NOMO-1 (cell line): ENCODE measurements at regions not wholly inside any gene's neighbourhood (a gene's known extent, or its start where the extent isn't known, plus 50 kb on each side); places are given as distances from the start of the nearest gene placed in this dataset.
"Not testable (repeated sequence)": the region's sequence is repeated elsewhere in the genome, so short reads cannot be mapped to it uniquely, and the experiment has no call there.

Source experiments
- DNase-seq, 2 experiments: peaks; one replicate each; lab custom pipeline; 2025; ENCODE audit not compliant: unreplicated experiment in 2 of 2; lab: John Stamatoyannopoulos, UW

DNA sequence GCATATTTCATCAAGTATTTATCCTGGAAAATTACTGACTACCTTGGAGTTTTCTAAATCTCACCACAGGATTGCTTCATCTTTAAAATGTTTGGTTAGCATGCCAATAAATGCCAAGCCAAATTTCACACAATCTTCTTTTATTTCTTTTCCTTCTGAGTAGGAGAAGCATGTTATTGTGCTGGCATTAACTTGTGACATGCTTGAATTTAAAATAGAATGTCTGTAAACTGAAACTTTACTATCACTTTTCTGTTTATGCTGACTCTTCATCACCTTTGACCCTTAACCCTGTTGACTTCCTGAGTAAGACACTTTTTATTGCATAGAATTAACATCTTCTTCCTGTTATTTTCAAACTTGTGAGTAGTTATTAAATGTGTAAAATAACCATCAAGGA is 56.2 kb upstream of the LRRTM4 start:
- no peak for DNase-seq

DNA sequence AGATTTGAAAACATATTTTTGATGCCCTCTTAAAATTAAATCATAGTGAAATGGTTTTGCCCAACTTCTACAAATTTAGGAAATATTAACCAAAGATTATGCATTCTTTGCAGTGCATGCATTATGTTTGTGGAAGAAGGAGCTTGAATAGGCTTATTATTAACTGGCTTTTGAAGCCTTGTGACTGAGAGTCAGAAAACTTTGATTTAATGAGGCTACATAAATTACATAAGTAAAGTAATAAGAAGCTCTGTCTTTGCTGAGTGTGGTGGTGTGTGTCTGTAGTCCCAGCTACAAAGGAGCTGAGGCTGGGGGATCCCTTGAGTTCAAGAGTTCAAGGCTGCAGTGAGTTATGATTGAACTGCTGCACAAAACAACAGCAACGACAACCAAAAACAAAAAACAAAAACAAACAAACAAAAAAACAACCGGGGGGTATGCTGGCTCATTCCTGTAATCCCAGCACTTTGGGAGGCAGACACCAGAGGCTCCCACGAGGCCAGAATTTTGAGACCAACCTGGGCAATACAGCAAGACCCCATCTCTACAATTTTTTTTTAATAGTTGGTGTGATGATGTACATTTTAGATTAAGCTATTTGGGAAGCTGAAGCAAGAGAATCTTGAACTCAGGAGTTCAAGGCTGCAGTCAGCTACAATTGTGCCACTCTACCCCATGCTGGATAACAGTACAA is 57.0 kb upstream of the LRRTM4 start:
- DNase-seq, result no peak

- DNase-seq, result no peak
These were observed 66.3 kb upstream of the LRRTM4 start for GRCh38 chr2:77588438-77588837.

- no peak for DNase-seq
These were observed 68.2 kb upstream of the LRRTM4 start for GRCh38 chr2:77590298-77590917.

DNA sequence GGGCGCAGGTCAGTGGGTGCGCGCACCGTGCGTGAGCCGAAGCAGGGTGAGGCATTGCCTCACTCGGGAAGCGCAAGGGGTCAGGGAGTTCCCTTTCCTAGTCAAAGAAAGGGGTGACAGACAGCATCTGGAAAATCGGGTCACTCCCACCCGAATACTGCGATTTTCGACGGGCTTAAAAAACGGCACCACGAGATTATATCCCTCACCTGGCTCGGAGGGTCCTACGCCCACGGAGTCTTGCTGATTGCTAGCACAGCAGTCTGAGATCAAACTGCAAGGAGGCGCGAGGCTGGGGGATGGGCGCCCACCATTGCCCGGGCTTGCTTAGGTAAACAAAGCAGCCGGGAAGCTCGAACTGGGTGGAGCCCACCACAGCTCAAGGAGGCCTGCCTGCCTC is 70.8 kb upstream of the LRRTM4 start:
- not testable (repeated sequence) for DNase-seq

DNA sequence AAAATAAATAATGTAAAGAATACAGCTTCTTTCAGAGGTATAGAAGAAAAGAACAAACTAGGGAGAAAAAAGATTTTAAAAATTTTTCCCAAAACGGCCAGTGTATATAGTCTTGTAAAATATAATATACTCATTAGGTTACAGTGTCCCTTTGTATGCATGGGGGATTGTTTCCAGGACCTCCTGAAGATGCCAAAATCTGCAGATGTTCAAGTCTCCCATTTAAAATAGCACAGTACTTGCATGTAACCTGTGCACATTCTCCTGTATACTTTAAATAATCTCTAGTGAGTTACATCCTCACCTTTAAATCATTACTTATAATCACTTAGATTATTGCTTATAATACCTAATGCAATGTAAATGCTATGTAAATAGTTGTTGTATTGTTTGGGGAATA is 80.6 kb upstream of the LRRTM4 start:
- no peak for DNase-seq

- DNase-seq, result no peak
These were observed 83.1 kb upstream of the LRRTM4 start for GRCh38 chr2:77604953-77605929.

DNA sequence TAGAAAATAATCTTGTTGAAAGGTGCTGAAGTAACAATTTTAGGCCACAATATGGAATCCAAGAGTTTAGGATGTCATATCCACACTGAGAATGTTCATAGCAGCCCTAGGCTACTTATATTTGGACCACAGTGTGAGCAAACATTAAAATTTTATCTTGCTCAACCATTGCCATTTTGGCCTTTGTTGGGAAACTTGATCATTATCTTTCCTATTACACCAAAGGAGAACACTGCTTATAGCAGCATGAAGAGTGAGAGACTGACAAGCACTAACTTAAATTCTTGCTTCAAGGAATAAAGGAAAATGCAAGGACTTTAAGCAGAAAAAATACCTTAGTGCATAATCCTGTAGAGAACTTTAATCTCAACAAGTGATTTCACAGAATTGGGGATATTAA is 86.3 kb upstream of the LRRTM4 start:
- no peak for DNase-seq

DNA sequence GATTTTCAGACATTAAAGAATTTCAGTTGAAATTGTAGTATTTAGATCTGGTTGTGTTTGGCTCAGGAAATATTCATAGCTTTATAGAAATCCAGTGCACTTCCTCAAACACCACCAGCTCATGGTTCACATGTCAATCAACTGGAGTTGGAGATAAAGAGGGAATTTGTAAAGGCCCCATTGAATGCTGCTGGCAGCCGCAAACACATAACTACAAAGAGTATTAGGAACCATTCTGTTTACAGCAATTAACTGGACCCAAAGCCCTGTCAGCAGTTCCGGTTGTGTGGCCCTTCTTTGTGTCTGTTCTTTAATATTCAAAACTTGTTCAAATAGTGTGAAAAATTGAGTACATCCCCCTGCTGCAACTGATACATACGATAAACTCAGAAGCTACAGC is 107.4 kb upstream of the LRRTM4 start:
- no peak for DNase-seq

DNA sequence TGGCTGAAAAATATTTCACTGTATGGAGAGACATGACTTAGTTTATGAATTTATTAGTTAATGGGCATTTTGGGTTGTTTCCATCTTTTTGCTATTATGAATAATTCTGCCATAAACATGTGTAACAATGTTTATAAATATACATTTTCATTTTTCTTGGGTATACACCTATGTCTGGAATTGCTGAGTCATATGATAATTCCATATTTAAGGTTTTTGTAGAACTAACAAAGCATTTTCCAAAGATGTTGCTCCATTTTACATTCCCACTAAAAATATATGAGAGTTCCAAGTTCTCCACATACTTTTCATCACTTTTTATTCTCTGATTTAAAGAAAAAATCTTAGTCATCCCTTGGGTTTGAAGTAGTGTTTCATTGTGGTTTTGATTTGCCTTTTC is 108.8 kb upstream of the LRRTM4 start:
- no peak for DNase-seq

DNA sequence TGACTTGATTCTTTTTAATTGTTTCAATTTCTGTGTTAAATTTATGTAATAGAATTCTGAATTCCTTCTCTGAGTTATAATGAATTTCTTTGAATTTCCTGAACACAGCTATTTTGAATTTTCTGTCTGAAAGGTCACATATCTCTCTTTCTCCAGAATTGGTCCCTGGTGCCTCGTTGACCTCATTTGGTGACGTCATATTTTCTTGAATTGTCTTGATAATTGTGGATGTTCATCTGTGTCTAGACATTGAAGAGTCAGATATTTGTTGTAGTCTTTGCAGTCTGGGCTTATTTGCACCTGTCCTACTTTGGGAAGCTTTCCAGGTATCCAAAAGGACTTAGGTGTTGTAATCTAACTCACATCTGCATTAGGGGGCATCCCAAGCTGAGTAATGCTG is 111.4 kb upstream of the LRRTM4 start:
- DNase-seq, result no peak

GRCh38 chr2:77640924-77641323 is 118.7 kb upstream of the LRRTM4 start:
- no peak for DNase-seq

GRCh38 chr2:77642339-77642738 is 120.2 kb upstream of the LRRTM4 start:
- DNase-seq, result no peak

DNA sequence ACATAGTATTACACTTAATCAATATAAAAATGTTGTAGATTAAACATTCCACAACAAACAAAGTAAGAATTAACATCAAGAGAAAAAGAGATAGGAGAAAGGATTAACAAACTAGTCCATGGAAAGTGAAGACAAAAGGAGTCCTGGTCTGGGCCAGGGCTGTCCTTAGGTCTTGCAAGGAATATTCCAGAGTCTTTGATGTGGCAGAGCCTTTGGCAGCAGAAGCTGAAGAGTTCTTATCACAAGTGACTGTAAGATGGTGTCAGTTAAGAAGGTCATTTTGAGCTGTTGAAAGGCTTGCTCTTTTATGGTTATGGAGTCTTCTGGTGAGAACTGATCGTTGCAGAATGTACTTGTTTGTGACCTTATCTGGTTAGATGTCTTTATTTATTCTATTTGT is 127.7 kb upstream of the LRRTM4 start:
- no peak for DNase-seq

- no peak for DNase-seq
These were observed 130.3 kb upstream of the LRRTM4 start for GRCh38 chr2:77652499-77652898.

DNA sequence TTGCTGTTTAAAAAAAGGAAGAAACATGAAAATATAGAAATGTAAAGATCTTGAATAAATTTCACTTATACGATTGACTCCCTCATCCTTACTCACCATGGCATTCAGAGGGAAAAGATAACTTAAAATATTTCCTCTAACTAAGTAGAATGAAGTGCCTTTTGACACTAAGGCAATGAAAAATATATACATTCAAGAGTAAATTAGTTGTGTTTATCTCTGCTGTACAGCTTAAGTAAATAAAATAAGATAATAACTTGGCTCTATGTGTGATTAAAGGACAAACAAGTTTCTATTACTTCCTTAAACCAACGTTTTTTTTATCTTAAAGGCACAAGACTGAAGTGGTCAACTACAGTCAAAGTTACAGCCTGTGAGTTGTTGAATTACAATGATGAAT is 142.3 kb upstream of the LRRTM4 start:
- DNase-seq, result no peak

- no peak for DNase-seq
These were observed 144.2 kb upstream of the LRRTM4 start for GRCh38 chr2:77666251-77666980.

DNA sequence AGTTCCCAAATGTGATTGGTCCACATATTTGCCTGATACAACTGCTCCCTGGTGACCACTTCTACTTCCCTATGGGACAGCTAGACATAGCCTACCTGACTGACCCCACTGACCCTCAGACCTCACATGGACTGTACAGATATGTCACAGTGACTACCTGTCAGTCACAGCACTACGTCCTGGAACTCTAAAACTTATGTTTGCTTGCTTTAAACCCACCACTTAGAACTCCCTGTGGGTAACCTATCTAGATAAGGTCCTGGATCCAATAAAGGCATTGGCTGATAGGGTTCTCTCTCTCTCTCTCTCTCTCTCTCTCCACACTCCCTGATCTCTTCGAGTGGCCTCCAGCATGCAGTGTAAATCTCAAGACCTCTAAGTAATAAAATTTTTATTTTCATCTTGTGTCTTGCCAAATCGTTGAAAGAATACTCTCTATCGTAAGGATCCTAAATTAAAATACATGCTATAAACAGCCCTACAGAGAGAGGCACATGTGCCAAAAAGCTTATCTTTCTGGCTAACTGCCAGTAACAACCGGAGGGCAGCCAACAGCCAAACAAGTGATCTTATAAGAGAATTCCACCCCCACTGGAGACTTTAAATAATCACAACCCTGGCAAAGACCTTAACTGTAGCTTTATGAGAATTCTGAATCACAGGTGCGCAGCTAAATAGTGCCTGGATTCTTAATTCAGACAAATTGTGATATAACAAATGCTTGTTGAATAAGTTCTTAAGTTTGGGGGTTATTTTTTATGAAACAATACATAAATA is 162.6 kb upstream of the LRRTM4 start:
- not testable (repeated sequence) for DNase-seq

DNA sequence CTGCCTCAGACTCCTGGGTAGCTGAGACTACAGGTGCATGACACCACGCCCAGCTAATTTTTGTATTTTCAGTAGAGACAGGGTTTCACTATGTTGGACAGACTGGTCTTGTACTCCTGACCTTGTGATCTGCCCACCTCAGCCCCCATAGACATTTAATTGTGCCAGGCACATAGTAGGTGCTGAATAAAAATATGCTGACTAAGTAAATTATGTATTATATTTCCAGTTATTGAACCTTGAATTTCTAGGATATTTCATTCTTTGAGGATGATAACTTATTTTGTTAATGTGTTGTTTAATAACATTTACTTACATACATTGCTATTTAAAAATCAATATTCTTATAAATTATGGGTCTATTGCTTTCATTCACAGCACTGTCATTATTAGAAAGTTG is 190.4 kb upstream of the LRRTM4 start:
- no peak for DNase-seq

DNA sequence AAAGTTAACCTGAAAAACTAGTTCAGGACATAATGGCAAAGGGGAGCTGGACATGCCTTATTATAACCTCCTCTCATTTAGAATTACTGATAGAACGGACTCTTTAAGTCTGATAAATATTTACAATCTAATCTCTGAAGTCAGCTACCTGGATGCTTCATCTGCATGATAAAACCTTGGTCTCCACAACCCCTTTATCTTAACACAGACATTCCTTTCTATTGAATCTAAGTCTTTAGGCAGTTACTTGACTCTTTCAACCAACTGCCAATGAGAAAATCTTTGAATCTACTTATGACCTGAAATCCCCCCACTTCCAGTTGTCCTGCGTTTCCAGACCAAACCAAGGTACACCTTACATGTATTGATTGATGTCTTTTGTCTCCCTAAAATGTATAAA is 191.2 kb upstream of the LRRTM4 start:
- DNase-seq, result no peak
